Neural progenitor cell (in vitro differentiated cells): ENCODE measurements at regions not wholly inside any gene's neighbourhood (a gene's known extent, or its start where the extent isn't known, plus 50 kb on each side); places are given as distances from the start of the nearest gene placed in this dataset.

Source experiments
- EZH2 ChIP-seq: fragments of 200-600 bp; sonication (generic); IDR thresholded peaks from 2 replicates; pipeline ENCODE4 v1.6.1; 2017; ENCODE audit warnings: antibody characterized with exemption, mild to moderate bottlenecking, moderate library complexity
- EZH2phosphoT487 ChIP-seq: fragments of 200-600 bp; sonication (generic); IDR thresholded peaks from 2 replicates; pipeline ENCODE4 v1.6.1; 2017; ENCODE audit warnings: antibody characterized with exemption
- TF ChIP-seq, protein P1 (sequence below): fragments of 200-600 bp; sonication (generic); IDR thresholded peaks from 2 replicates; pipeline ENCODE4 v1.5.1; 2017; ENCODE audit warnings: antibody characterized with exemption, mild to moderate bottlenecking

DNA sequence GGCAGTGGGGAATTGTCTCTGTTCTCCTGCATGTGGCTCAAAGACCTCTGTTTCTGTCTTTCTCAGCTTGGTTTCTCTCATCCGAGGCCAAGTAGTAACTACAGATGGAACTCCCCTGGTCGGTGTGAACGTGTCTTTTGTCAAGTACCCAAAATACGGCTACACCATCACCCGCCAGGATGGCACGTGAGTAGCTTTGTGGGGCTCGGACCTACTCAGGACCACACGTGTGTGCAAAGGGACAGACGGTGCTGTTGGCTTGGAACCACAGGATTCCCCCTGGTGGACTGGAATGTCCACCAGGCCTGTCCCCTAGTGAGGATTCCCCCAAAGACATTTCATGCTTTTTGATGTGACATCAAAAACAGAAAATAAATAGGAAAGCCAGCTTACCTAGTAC lies 96.3 kb upstream of the WWC1 start:
- TF ChIP-seq EZH2, result no peak
- TF ChIP-seq, protein P1, sequence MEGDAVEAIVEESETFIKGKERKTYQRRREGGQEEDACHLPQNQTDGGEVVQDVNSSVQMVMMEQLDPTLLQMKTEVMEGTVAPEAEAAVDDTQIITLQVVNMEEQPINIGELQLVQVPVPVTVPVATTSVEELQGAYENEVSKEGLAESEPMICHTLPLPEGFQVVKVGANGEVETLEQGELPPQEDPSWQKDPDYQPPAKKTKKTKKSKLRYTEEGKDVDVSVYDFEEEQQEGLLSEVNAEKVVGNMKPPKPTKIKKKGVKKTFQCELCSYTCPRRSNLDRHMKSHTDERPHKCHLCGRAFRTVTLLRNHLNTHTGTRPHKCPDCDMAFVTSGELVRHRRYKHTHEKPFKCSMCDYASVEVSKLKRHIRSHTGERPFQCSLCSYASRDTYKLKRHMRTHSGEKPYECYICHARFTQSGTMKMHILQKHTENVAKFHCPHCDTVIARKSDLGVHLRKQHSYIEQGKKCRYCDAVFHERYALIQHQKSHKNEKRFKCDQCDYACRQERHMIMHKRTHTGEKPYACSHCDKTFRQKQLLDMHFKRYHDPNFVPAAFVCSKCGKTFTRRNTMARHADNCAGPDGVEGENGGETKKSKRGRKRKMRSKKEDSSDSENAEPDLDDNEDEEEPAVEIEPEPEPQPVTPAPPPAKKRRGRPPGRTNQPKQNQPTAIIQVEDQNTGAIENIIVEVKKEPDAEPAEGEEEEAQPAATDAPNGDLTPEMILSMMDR, result no peak
- TF ChIP-seq EZH2phosphoT487, result no peak
